ENCODE measurements at regions not wholly inside any gene's neighbourhood (a gene's known extent, or its start where the extent isn't known, plus 50 kb on each side); places are given as distances from the start of the nearest gene placed in this dataset.
"Not testable (repeated sequence)": the region's sequence is repeated elsewhere in the genome, so short reads cannot be mapped to it uniquely, and the experiment has no call there.

GRCh38 chr10:90286941-90287340, 570.9 kb downstream of the HTR7 start:
- DNase-seq, result no peak
- no peak overlapping the region for H3K4me3 ChIP-seq
- H3K27me3 ChIP-seq, result no peaks in the 10 kb centered on the region
- intact Hi-C loops (cut with DNase I), result no loop called here
- 27 to 73% methylated on average over 1 of the region's 1 CpG for WGBS, 2 donors
- no peaks in the 10 kb centered on the region for H3K36me3 ChIP-seq
- no peak overlapping the region for H3K27ac ChIP-seq
- no peak for TF ChIP-seq EP300 (IDR thresholded peaks at IDR 0.05)
- TF ChIP-seq POLR2AphosphoS5 (IDR thresholded peaks at IDR 0.05), result no peak
- TF ChIP-seq POLR2A (IDR thresholded peaks at IDR 0.05), result no peak
- TF ChIP-seq CTCF (IDR thresholded peaks at IDR 0.05), result no peak
- H3K9me3 ChIP-seq, result no peaks in the 10 kb centered on the region
- no peaks in the 10 kb centered on the region for H3K4me1 ChIP-seq

GRCh38 chr10:90288391-90288933, 569.4 kb downstream of the HTR7 start:
- Histone ChIP-seq H3K9me3 (no peaks in the 10 kb centered on the region), H3K4me1 (no peaks in the 10 kb centered on the region), H3K4me3 (no peak overlapping the region), H3K27ac (no peak overlapping the region), H3K36me3 (no peaks in the 10 kb centered on the region), H3K27me3 (no peaks in the 10 kb centered on the region)
- no peak for DNase-seq
- intact Hi-C loops (cut with DNase I), result no loop called here
- WGBS, 2 donors, result 31 to 51% methylated on average over 1 of the region's 1 CpG
- no peak for TF ChIP-seq EP300 (IDR thresholded peaks at IDR 0.05)
- TF ChIP-seq POLR2A (IDR thresholded peaks at IDR 0.05), result no peak
- no peak for TF ChIP-seq CTCF (IDR thresholded peaks at IDR 0.05)
- no peak for TF ChIP-seq POLR2AphosphoS5 (IDR thresholded peaks at IDR 0.05)

- no peak overlapping the region for H3K27ac ChIP-seq
- no peak overlapping the region for H3K4me3 ChIP-seq
- whole genome bisulfite sequencing, 2 donors, result 51 to 79% methylated on average over 1 of the region's 1 CpG
- no peaks in the 10 kb centered on the region for H3K4me1 ChIP-seq
- no peaks in the 10 kb centered on the region for H3K36me3 ChIP-seq
- no peaks in the 10 kb centered on the region for H3K27me3 ChIP-seq
- no peaks in the 10 kb centered on the region for H3K9me3 ChIP-seq
- TF ChIP-seq POLR2A (IDR thresholded peaks at IDR 0.05), result no peak
- no peak for TF ChIP-seq CTCF (IDR thresholded peaks at IDR 0.05)
- no peak for TF ChIP-seq POLR2AphosphoS5 (IDR thresholded peaks at IDR 0.05)
- TF ChIP-seq EP300 (IDR thresholded peaks at IDR 0.05), result no peak
- no peak for DNase-seq
- intact Hi-C loops (cut with DNase I), result no loop called here
These were observed 568.8 kb downstream of the HTR7 start for GRCh38 chr10:90289037-90289436.

GRCh38 chr10:90293616-90294015, 564.2 kb downstream of the HTR7 start:
- H3K4me3 ChIP-seq, result no peak overlapping the region
- no peaks in the 10 kb centered on the region for H3K9me3 ChIP-seq
- H3K4me1 ChIP-seq, result no peaks in the 10 kb centered on the region
- intact Hi-C loops (cut with DNase I), result no loop called here
- no peak overlapping the region for H3K27ac ChIP-seq
- no peak for DNase-seq
- no peaks in the 10 kb centered on the region for H3K36me3 ChIP-seq
- TF ChIP-seq POLR2A (IDR thresholded peaks at IDR 0.05) (no peak), CTCF (IDR thresholded peaks at IDR 0.05) (no peak)
- no peaks in the 10 kb centered on the region for H3K27me3 ChIP-seq
- 21 to 61% methylated on average over 4 of the region's 4 CpGs for WGBS, 2 donors

- 80 to 89% methylated on average over 11 of the region's 11 CpGs for WGBS, 2 donors
These were observed 562.9 kb downstream of the HTR7 start for GRCh38 chr10:90294821-90295540.

GRCh38 chr10:90302031-90302430, 555.8 kb downstream of the HTR7 start:
- H3K36me3 ChIP-seq; H3K27me3 ChIP-seq; H3K27ac ChIP-seq; DNase-seq; H3K4me3 ChIP-seq; H3K9me3 ChIP-seq; intact Hi-C loops (cut with DNase I); H3K4me1 ChIP-seq: not testable (repeated sequence)
- 36 to 68% methylated on average over 7 of the region's 7 CpGs for WGBS, 2 donors

More at GRCh38 chr10:90294821-90295540, 562.9 kb downstream of the HTR7 start:
- H3K9me3 ChIP-seq; H3K4me3 ChIP-seq; DNase-seq; H3K27ac ChIP-seq; H3K27me3 ChIP-seq; intact Hi-C loops (cut with DNase I); H3K36me3 ChIP-seq; H3K4me1 ChIP-seq: not testable (repeated sequence)

Measured in sigmoid colon (tissue), 6 donors.